HG02870 (cell line): ENCODE measurements at regions not wholly inside any gene's neighbourhood (a gene's known extent, or its start where the extent isn't known, plus 50 kb on each side); places are given as distances from the start of the nearest gene placed in this dataset.
"Not testable (repeated sequence)": the region's sequence is repeated elsewhere in the genome, so short reads cannot be mapped to it uniquely, and the experiment has no call there.

ENCODE experiments used
- ATAC-seq: cut with Tn5 transposase; IDR thresholded peaks from one replicate; pipeline ENCODE4 v1.9.1; 2021; ENCODE audit warnings: mild to moderate bottlenecking, moderate library complexity; ENCODE audit not compliant: unreplicated experiment

GRCh38 chr1:96116731-96117130, 604.9 kb upstream of the PTBP2 start:
- ATAC-seq: no peak

GRCh38 chr1:96130432-96130831, 591.2 kb upstream of the PTBP2 start:
- ATAC-seq: no peak

DNA sequence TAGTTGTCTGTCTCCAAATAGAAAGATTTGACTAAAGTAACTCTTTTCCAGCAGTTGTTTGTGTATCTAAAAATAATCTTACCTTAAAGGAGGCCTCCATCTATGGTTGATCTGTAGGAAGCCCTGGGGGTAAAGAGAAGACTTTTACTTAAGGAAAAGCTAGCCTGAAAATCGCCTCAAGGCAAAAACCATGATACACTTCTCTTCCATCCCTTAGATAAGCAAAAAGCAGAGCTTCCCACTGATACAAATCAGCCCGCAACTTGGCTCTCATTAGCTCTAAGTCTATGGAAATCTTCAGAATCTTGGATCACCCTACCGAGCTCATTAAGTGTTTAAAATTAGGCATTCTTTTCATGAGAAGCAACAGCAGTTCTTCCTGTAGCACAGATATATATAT, 576.9 kb upstream of the PTBP2 start:
- no peak for ATAC-seq

GRCh38 chr1:96145492-96145891, 576.1 kb upstream of the PTBP2 start:
- no peak for ATAC-seq

DNA sequence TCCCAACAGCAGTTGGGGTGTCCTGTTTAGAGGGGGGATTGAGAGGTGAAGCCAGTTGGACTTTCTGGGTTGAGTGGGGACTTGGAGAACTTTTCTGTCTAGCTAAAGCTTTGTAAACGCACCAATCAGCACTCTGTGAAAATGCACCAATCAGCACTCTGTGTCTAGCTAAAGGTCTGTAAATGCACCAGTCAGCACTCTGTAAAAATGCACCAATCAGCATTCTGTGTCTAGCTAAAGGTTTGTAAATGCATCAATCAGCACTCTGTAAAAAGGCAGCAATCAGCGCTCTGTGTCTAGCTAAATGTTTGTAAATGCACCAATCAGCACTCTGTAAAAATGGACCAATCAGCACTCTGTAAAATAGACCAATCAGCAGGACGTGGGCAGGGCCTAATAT, 568.6 kb upstream of the PTBP2 start:
- not testable (repeated sequence) for ATAC-seq

DNA sequence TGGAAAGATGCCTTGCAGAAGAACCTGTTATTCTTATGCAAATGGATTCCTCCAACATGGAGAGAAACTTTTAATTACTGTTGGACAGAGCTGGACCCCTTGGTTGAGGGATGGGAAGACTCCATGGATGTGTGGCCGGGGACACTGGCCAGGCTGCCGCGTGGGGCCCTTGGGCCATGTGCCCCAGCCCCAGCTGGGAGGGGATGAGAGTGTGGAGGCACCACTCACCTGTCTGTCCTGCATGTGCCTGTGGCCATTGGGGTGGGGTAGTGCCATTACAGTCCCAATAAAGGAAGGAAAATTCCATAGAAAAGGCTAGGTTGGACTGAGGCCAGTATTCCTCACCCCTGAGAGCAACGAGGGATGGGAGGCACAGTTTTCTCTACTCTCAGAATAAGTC, 564.5 kb upstream of the PTBP2 start:
- ATAC-seq: no peak

DNA sequence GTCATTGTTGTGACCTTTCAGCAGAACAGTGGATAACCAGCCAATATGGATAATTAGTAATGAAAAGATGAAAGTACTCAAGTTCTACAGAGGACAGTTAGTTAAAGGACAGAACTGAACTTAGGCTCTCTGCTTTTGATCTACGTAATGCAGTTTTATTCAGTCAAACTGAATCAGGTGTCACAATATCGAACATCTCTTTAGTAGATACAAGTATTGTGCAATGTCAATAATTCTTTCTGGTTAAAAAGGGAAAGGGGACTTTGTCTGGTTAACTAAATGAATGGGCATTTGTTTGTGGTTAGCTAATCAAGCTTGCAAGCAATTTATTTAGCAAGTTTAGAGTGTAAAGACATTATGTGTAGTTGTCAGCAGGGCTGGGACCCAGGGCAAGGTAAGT, 562.2 kb upstream of the PTBP2 start:
- ATAC-seq: no peak

DNA sequence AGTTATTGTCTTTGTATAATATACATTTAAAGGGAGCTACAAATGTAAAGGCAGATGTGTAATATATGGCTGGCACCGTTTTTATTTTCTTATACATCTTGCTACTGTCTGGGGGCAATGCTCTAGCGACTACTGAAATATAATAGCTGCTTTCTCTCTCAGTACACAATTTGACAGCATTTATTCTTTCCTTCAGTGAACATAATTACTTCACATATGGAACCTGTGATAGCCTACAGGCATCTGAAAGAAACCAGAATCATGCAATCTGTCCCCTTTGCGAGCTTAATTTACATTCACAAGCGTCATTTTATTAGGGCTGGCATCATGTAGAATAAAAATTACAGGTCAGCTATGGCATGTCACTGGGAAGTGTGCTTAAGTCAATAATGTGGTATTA, 557.5 kb upstream of the PTBP2 start:
- no peak for ATAC-seq

DNA sequence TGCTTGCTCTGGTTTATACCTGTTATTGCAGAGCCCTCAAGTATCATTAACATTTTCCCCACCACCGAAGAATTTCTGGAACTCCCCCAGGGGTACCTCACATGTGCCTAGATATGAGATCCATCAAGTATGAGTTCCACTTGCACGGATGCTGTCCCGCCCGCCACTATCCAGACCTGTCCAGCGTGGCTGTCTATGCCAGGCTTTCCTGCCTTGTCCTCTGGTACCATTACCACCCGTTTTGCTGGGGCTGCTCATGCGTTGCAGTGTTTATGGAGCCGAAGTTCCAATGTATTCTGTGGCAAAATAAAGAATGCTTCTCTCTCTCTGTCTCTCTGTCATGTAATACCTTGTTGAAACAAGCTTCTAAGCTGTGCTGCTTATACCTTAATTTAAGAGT, 543.5 kb upstream of the PTBP2 start:
- ATAC-seq: no peak

GRCh38 chr1:96183485-96183884, 538.1 kb upstream of the PTBP2 start:
- ATAC-seq: no peak

DNA sequence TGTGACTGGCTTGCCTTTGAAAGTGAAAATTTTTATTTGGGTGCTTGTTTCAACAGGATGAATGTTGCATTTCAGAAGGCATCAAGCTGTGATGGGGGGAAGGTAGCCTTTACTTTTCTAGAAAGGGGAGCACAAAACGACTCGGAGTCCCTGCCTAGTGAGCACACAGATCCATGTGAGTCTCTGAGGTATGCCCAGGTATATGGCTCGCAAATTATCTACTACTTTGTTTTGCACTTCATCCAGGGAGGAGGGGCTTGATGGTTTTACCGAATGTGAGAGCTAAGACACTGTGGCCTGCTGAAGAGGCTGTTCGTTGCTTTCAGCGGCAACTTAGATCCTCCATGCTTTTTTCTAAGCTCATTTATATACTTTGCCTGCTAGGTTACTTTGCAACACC, 537.7 kb upstream of the PTBP2 start:
- no peak for ATAC-seq

GRCh38 chr1:96185181-96185580, 536.4 kb upstream of the PTBP2 start:
- ATAC-seq: no peak

DNA sequence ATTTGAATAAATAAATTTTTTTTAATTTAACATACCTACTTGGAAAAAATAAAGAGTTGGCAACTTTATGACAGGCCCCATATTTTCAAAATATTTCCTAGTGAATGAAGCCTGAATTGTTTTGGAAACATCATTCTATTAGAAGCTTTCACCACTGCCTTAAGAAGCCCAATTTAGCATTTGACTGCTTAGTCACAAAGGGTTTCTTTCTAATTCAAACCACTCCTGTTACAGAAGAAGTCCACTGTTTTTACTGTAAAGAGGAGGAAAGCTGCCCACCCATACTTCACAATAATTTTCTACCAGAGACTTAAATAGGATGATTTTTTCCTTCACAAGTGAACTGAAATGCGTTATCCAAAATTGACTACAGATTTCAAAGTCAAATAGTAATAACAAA, 534.6 kb upstream of the PTBP2 start:
- no peak for ATAC-seq

DNA sequence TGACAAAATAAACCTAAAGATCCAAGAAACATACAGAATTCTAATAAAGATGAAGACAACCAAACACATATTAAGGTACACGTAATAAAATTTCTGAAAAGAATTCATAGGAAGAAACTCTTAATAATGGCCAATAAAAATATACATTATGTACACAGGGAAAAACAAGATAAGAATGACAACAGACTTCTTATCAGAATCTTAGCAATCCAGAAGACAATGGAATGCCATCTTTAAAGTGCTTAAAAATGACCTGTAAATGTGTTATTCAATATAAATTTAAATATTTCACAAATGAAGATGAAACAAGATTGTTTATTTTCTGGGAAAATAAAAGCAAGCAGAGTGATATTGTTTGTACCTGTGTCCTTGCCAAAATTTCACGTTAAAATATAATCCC, 530.4 kb upstream of the PTBP2 start:
- no peak for ATAC-seq

DNA sequence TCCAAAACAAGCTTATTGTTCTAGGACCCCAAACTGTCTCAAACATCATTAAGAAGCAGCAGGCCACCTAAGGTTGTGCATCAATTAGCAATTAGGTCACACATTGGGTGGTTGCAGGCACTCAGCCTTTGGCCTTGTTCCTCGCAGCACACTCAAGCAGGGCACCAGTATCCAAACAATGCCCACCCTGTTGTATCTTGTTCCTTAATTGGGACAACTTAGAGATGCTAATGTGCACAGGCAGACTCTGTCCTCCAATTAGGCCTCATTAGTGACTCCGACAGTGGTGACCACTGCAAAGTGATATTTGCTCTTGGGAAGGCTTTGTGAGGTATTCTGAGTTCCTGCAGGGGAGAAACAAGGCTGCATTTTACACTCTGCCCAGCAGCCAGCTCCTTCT, 515.1 kb upstream of the PTBP2 start:
- ATAC-seq: no peak

DNA sequence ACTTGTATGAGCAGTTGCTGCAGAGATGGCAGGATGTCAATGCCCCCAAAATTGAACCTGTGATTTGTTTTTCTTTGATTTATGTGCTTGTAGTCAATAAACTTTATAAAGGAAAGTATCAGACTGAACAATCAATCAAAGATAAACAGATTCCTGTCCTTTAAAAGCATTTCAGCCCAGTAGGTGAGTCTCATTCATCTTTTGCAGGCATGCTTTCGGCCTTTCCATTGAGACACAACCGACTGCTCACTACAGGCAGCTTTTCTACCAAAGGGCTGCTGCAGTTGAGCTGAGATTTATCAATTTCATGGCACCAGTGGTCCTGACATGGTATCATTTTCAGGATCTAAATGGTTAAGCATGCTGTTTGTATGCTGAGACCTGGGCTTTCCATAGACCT, 513.6 kb upstream of the PTBP2 start:
- no peak for ATAC-seq

- ATAC-seq: no peak
Measured at GRCh38 chr1:96208428-96208827, 513.2 kb upstream of the PTBP2 start.

DNA sequence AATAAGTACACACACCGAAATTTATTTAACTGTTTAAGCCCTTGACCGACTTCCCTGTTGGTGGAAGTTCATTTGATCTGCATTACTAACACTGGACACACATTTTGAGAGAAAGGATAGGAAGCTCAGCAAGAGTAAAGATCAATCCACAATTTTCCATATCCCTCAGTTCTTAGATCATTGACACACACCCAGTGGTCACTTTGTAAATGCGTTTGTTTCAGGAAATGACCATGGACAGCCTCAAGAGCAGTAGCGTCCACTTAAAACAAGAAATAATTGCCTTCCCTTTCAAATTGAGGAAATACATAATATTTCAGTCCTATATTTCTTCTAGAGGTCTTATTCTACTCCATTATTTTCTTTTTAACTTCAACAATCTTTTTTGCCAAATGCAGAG, 511.5 kb upstream of the PTBP2 start:
- ATAC-seq: no peak

GRCh38 chr1:96211202-96211601, 510.4 kb upstream of the PTBP2 start:
- ATAC-seq: no peak

GRCh38 chr1:96214982-96215381, 506.6 kb upstream of the PTBP2 start:
- no peak for ATAC-seq

GRCh38 chr1:96220651-96221050, 500.9 kb upstream of the PTBP2 start:
- ATAC-seq: no peak

- ATAC-seq: no peak
Measured at GRCh38 chr1:96222701-96223100, 498.9 kb upstream of the PTBP2 start.

GRCh38 chr1:96224229-96224628, 497.4 kb upstream of the PTBP2 start:
- not testable (repeated sequence) for ATAC-seq

DNA sequence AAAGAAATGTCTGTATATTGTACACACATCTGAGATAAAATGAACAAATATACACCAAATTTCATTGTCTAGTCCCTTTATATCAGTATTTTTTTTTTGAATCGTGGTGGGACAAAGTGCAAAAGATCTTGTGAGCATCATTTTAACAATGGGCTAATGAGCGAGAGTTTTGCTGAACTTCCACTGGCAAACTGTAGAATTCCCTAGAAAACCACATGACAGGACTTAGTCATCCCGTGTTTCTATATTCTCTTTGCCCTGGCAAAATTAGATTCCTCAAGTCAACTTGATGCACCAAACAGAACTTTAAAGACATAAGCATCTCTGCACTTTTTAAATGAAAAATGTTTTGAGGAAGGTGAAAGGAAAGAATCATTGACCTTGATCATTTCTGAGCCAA, 488.2 kb upstream of the PTBP2 start:
- no peak for ATAC-seq
